Calu3 (cell line): ENCODE measurements at regions not wholly inside any gene's neighbourhood (a gene's known extent, or its start where the extent isn't known, plus 50 kb on each side); places are given as distances from the start of the nearest gene placed in this dataset.

ENCODE experiments used
- BruUV-seq: library from RNA; stranded (reverse); fragments of 400-500 nt; replicated peaks from 2 replicates; lab custom pipeline; 2021; lab: Mats Ljungman, UMichigan
- CTCF ChIA-PET: fragments of 300-600 bp; sonication (Branson Sonifier 250); formaldehyde crosslinking; loops from one replicate; lab custom pipeline; 2022; ENCODE audit warnings: antibody characterized with exemption; lab: Charles Lee
- DNase-seq: peaks from one replicate; pipeline ENCODE4 v3.0.0; 2022
- H3K27ac Mint-ChIP-seq: one replicate; pipeline ENCODE4 v1.8.0; 2022; ENCODE audit warnings: mixed read lengths; ENCODE audit not compliant: unreplicated experiment
- H3K27me3 Mint-ChIP-seq: one replicate; pipeline ENCODE4 v1.8.0; 2022; ENCODE audit warnings: mixed read lengths; ENCODE audit not compliant: unreplicated experiment
- H3K36me3 Mint-ChIP-seq: one replicate; pipeline ENCODE4 v1.8.0; 2022; ENCODE audit warnings: mild to moderate bottlenecking, moderate library complexity, mixed read lengths; ENCODE audit not compliant: insufficient read depth, unreplicated experiment
- H3K4me1 Mint-ChIP-seq: one replicate; pipeline ENCODE4 v1.8.0; 2022; ENCODE audit warnings: mild to moderate bottlenecking, low read depth, mixed read lengths; ENCODE audit not compliant: unreplicated experiment
- H3K4me3 Mint-ChIP-seq: one replicate; pipeline ENCODE4 v1.8.0; 2022; ENCODE audit warnings: mild to moderate bottlenecking, low read depth, moderate library complexity, mixed read lengths; ENCODE audit not compliant: unreplicated experiment
- H3K9me3 Mint-ChIP-seq: one replicate; pipeline ENCODE4 v1.8.0; 2022; ENCODE audit warnings: low read depth, mixed read lengths; ENCODE audit not compliant: unreplicated experiment
- intact Hi-C: fragments of 100-400 bp; cut with micrococcal nuclease; formaldehyde crosslinking; loops from one replicate; pipeline ENCODE4 v1.10.0; 2022; ENCODE audit not compliant: unreplicated experiment
- TF ChIP-seq, protein P1 (sequence below): fragments of 200-600 bp; IDR thresholded peaks from one replicate; pipeline ENCODE4 v1.8.0; 2022; ENCODE audit warnings: antibody characterized with exemption; ENCODE audit not compliant: unreplicated experiment

- Mint-ChIP-seq H3K9me3 (no peaks in the 10 kb centered on the region), H3K4me3 (no peak overlapping the region), H3K27me3 (peaks cover 73% of the 10 kb centered on the region), H3K27ac (no peak overlapping the region), H3K4me1 (no peaks in the 10 kb centered on the region), H3K36me3 (no peaks in the 10 kb centered on the region)
- CTCF ChIA-PET = no interaction called here
- DNase-seq = no peak
- TF ChIP-seq, protein P1, sequence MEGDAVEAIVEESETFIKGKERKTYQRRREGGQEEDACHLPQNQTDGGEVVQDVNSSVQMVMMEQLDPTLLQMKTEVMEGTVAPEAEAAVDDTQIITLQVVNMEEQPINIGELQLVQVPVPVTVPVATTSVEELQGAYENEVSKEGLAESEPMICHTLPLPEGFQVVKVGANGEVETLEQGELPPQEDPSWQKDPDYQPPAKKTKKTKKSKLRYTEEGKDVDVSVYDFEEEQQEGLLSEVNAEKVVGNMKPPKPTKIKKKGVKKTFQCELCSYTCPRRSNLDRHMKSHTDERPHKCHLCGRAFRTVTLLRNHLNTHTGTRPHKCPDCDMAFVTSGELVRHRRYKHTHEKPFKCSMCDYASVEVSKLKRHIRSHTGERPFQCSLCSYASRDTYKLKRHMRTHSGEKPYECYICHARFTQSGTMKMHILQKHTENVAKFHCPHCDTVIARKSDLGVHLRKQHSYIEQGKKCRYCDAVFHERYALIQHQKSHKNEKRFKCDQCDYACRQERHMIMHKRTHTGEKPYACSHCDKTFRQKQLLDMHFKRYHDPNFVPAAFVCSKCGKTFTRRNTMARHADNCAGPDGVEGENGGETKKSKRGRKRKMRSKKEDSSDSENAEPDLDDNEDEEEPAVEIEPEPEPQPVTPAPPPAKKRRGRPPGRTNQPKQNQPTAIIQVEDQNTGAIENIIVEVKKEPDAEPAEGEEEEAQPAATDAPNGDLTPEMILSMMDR = no peak
- intact Hi-C loops = no loop called here
- BruUV-seq = no TSS peak
These were observed 226.4 kb upstream of the PSMD7 start for GRCh38 chr16:74070237-74070636.

- H3K4me3 Mint-ChIP-seq = no peak overlapping the region
- no peaks in the 10 kb centered on the region for H3K4me1 Mint-ChIP-seq
- DNase-seq = no peak
- no peak overlapping the region for H3K27ac Mint-ChIP-seq
- intact Hi-C loops = loop anchor here (10.0 kb wide), 1 partner anchor 211 kb away; no protein-coding TSS in a partner anchor
- BruUV-seq = no TSS peak
- peaks cover 57% of the 10 kb centered on the region for H3K27me3 Mint-ChIP-seq
- TF ChIP-seq, protein P1 = no peak
- H3K36me3 Mint-ChIP-seq = no peaks in the 10 kb centered on the region
- no peaks in the 10 kb centered on the region for H3K9me3 Mint-ChIP-seq
- CTCF ChIA-PET = interaction anchor here (0.6 to 1.4 kb wide), 3 partner anchors 44 to 182 kb away, joined by 3 to 9 read pairs (median 4); no protein-coding TSS in a partner anchor
These were observed 232.4 kb upstream of the PSMD7 start for GRCh38 chr16:74064120-74064735.

DNA sequence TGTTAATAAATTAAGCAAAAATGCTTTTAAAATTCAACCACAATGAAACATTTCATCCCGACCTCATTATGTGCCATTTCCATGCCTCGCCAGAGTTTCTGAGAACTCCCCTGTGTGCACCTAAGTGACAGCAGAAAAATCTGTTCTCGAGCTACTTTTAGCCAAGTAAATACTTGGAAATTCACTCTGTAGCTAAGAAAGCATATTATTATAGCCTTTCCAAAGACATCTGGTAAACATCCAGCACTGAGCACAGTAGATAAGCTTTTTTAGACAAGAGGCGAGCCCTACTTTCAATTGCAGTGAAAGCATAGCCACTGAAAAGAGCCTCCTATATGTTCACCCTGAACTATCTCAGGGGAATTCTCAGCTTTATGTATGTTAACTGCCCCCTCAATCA lies 242.8 kb upstream of the PSMD7 start:
- TF ChIP-seq, protein P1 = no peak
- Mint-ChIP-seq H3K36me3 (no peaks in the 10 kb centered on the region), H3K4me3 (no peak overlapping the region), H3K4me1 (no peaks in the 10 kb centered on the region), H3K27ac (no peak overlapping the region), H3K27me3 (peaks cover 34% of the 10 kb centered on the region), H3K9me3 (peaks cover 7% of the 10 kb centered on the region)
- CTCF ChIA-PET = no interaction called here
- intact Hi-C loops = no loop called here
- DNase-seq = no peak
- no TSS peak for BruUV-seq

DNA sequence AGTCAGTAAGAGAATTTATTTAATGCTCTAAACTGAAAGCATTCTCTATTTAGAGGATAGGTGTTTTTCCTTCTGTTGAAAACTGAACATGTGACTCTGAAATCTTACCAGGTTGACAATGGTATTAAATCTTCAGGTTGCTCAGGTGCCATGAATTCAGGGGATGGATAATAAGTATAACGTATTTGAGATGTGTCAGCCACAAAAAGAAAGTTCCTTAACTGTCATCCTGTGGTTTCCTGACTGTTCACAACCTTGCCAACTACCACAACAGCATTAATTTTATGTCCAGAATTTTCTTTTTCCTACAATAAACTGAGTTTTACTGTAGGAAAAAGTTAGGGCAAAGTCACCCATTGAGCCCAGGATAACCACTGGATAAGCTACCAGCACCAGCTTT lies 243.3 kb upstream of the PSMD7 start:
- TF ChIP-seq, protein P1 = no peak
- no peak for DNase-seq
- H3K36me3 Mint-ChIP-seq = no peaks in the 10 kb centered on the region
- peaks cover 39% of the 10 kb centered on the region for H3K27me3 Mint-ChIP-seq
- H3K4me3 Mint-ChIP-seq = no peak overlapping the region
- H3K27ac Mint-ChIP-seq = no peak overlapping the region
- intact Hi-C loops = no loop called here
- H3K4me1 Mint-ChIP-seq = no peaks in the 10 kb centered on the region
- BruUV-seq = no TSS peak
- H3K9me3 Mint-ChIP-seq = peaks cover 6% of the 10 kb centered on the region
- CTCF ChIA-PET = no interaction called here
